GM12873 (cell line): ENCODE measurements at regions not wholly inside any gene's neighbourhood (a gene's known extent, or its start where the extent isn't known, plus 50 kb on each side); places are given as distances from the start of the nearest gene placed in this dataset.

Source experiments
- TF ChIP-seq, protein P1 (sequence below): IDR thresholded peaks from 2 replicates; pipeline ENCODE4 v1.5.1; 2012; ENCODE audit warnings: low read depth, mild to moderate bottlenecking, moderate library complexity, low read length, control low read depth; ENCODE audit not compliant: insufficient read depth; ENCODE audit errors: missing control alignments

GRCh38 chr14:89573399-89573657, 156.3 kb upstream of the FOXN3 start:
- TF ChIP-seq, protein P1, sequence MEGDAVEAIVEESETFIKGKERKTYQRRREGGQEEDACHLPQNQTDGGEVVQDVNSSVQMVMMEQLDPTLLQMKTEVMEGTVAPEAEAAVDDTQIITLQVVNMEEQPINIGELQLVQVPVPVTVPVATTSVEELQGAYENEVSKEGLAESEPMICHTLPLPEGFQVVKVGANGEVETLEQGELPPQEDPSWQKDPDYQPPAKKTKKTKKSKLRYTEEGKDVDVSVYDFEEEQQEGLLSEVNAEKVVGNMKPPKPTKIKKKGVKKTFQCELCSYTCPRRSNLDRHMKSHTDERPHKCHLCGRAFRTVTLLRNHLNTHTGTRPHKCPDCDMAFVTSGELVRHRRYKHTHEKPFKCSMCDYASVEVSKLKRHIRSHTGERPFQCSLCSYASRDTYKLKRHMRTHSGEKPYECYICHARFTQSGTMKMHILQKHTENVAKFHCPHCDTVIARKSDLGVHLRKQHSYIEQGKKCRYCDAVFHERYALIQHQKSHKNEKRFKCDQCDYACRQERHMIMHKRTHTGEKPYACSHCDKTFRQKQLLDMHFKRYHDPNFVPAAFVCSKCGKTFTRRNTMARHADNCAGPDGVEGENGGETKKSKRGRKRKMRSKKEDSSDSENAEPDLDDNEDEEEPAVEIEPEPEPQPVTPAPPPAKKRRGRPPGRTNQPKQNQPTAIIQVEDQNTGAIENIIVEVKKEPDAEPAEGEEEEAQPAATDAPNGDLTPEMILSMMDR = no peak

DNA sequence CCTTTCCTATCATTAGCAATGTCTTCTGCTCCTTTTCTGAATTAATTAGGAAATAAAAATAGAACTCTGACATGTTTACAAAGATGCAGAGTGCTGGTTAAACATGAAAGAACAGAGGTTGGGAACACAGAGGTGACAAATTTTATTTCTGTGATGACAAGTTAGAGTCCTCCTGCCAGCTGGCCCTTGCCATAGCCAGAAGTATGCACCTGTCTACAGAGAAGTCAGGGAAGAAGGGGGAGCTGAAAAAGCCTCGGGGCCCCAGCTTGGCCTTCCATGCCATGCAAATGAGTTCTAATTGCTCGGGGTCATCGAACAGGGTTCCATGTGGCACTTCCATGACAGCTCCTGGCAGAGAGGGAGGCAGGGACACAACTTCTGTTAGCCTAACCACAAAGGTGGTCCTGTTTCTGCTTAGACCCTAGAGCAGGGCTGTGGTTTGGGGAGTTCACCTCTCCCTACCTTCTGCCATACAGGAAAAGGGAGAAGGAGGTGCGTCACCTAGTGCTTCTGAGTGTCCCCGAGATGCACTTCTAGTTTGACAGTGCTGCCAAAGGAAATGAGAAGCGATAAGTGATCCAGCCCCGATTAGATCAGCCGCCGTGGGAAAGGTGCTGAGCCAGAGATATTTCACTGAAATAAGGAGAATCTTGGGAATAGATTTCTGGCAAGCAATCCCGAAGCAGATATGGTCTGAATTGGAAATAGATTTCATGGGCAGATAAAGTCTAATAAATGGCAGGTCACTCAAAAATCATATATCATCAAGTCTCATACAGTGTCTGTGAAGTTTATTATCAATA, 155.8 kb upstream of the FOXN3 start:
- TF ChIP-seq, protein P1 = no peak

DNA sequence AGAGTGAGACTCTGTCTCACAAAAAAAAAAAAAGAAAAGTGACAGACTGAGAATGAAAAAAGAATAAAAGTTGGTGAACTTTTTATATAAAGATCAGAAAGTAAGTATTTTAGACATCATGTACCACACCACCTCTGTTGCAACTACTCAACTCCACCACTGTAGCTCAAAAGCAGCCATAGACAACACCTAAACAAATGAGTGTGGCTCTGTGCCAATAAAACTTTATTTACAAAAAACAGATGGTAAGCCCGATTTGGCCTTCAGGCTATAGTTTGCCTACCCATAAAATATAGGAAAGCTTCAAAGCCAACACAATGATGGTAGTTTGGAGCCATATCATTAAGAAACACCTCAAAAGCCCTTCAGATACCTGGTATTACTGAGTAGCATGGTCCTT, 154.5 kb upstream of the FOXN3 start:
- TF ChIP-seq, protein P1 = no peak

DNA sequence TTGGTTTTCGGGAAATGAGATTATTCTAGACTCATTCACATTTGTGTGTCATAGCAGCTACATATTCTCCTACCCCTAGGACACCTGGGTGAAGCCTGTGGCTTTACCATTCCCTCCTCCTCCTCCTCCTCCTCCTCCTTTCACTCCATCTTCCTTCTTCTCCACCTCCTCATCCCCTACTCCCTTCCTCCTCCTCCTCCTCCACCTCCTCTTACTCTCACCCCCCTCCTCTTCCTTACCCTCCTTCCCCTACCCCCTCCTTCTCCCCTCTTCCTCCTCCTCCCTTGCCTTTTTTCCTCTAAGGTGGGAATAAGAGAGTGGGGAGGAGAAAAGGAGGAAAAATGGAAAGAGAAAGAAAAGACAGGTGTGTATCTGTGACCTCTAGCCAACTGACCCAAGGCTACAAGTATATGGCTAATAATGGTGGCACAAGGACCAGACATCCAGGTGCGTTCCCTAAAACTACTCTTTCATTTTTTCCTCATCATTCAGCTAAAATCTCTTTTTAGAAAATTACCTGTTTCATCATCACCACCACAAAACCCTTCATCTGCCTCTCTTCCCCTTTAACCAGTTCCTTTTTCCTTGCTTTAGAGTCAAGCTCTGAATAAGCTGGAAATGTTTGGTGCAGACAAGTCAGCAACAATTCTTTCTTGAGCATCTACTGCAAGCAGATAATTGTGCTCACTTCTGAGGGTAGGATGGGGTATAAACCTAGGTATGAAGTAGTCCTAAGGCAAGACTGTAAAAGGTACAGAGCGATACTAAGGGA, 149.8 kb upstream of the FOXN3 start:
- TF ChIP-seq, protein P1 = no peak

- TF ChIP-seq, protein P1 = no peak
Observed at GRCh38 chr14:89566180-89566579, 149.1 kb upstream of the FOXN3 start.

GRCh38 chr14:89565607-89566006, 148.6 kb upstream of the FOXN3 start:
- TF ChIP-seq, protein P1 = no peak

DNA sequence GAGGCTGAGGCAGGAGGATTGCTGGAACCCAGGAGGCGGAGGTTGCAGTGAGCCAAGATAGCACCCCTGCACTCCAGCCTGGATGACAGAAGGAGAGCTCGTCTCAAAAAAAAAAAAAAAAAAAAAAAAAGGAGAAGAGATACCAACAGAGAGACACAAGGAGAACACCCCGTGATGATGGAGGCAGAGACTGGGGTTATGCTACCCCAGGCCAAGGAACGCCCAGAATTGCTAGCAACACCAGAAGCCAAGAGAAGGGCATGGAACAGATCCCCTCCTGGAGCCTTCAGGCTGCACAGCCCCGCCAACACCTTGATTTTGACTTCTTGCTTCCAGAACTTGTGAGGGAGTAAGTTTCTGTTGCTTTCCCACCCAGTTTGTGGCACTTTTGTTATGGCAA, 148.0 kb upstream of the FOXN3 start:
- TF ChIP-seq, protein P1 = no peak
